Neural crest cell (in vitro differentiated cells): ENCODE measurements at regions not wholly inside any gene's neighbourhood (a gene's known extent, or its start where the extent isn't known, plus 50 kb on each side); places are given as distances from the start of the nearest gene placed in this dataset.

ENCODE experiments used
- DNase-seq: peaks from one replicate; pipeline ENCODE4 v3.0.0; 2021; ENCODE audit warnings: low read depth, mixed read lengths, low spot score
- H3K27ac Mint-ChIP-seq: one replicate; pipeline ENCODE4 v1.8.0; 2021; ENCODE audit warnings: mild to moderate bottlenecking, mixed read lengths; ENCODE audit not compliant: unreplicated experiment
- H3K27me3 Mint-ChIP-seq: 2 replicates; pipeline ENCODE4 v1.8.0; 2021; ENCODE audit warnings: low read depth, mild to moderate bottlenecking, mixed read lengths
- H3K36me3 Mint-ChIP-seq: 2 replicates; pipeline ENCODE4 v1.8.0; 2021; ENCODE audit warnings: low read depth, mild to moderate bottlenecking, mixed read lengths
- H3K4me1 Mint-ChIP-seq: 2 replicates; pipeline ENCODE4 v1.8.0; 2021; ENCODE audit warnings: mixed read lengths
- H3K4me3 Mint-ChIP-seq: one replicate; pipeline ENCODE4 v1.8.0; 2021; ENCODE audit warnings: mild to moderate bottlenecking, mixed read lengths
- H3K9me3 Mint-ChIP-seq: 2 replicates; pipeline ENCODE4 v1.8.0; 2021; ENCODE audit warnings: mixed read lengths
- TF ChIP-seq, protein P1 (sequence below): fragments of 200-600 bp; sonication (generic); conservative IDR thresholded peaks from 2 replicates; pipeline ENCODE4 v1.5.0; 2021; ENCODE audit warnings: antibody characterized with exemption, mild to moderate bottlenecking

DNA sequence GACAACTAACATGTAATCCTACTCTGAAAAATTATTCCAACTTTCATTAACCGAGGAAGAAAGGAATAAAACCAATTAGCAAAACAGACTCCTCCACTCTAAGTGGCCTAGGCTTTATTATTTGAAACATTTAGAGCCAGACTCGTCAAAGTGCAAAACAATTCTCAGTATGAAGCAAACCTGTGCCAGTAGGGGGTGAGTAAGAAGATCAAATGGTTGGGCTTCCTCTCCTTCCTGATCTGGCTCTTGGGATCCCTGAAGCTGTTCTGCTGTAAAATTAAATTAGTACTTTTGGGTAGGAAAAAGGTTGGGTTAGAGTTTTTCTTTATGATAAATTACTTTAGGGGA lies 177.6 kb upstream of the MAN1A1 start:
- Mint-ChIP-seq H3K9me3 (no peaks in the 10 kb centered on the region), H3K4me1 (peaks cover 3% of the 10 kb centered on the region), H3K27ac (no peak overlapping the region), H3K4me3 (no peak overlapping the region), H3K27me3 (no peaks in the 10 kb centered on the region), H3K36me3 (no peaks in the 10 kb centered on the region)
- TF ChIP-seq, protein P1, sequence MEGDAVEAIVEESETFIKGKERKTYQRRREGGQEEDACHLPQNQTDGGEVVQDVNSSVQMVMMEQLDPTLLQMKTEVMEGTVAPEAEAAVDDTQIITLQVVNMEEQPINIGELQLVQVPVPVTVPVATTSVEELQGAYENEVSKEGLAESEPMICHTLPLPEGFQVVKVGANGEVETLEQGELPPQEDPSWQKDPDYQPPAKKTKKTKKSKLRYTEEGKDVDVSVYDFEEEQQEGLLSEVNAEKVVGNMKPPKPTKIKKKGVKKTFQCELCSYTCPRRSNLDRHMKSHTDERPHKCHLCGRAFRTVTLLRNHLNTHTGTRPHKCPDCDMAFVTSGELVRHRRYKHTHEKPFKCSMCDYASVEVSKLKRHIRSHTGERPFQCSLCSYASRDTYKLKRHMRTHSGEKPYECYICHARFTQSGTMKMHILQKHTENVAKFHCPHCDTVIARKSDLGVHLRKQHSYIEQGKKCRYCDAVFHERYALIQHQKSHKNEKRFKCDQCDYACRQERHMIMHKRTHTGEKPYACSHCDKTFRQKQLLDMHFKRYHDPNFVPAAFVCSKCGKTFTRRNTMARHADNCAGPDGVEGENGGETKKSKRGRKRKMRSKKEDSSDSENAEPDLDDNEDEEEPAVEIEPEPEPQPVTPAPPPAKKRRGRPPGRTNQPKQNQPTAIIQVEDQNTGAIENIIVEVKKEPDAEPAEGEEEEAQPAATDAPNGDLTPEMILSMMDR, result no peak
- no peak for DNase-seq

DNA sequence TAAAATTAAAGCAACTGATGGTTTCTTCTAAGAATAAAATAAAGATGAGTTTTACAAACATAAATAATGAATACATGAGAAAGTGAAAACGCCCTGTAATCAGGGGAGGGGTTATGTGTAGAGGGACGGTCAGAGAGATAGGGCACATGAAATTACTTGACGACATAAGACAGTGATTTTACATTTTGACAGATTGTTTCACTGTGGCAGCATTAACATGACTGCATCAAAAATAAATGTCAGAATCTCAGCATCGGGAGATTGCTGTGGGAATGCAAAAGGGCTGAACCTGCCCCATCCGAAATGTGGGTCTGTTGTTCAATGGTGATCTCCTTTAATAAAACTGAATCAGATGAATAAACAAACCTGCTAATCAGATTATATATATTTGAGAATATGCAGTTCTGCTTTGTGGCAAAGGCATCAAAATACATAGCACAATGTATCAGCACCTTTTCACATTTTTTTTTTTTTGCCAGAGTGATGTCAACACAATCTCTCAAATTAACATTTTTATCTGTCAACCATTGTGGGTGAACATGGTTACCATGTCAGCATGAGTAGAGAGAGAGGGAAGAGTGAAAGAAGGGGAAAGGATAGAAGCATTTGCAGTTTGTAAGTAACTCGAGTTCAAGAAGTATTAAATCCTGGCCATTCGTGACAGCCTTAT lies 177.1 kb upstream of the MAN1A1 start:
- no peak for DNase-seq
- TF ChIP-seq, protein P1, result no peak
- Mint-ChIP-seq H3K9me3 (no peaks in the 10 kb centered on the region), H3K27me3 (no peaks in the 10 kb centered on the region), H3K36me3 (no peaks in the 10 kb centered on the region), H3K4me1 (peaks cover 3% of the 10 kb centered on the region), H3K27ac (no peak overlapping the region), H3K4me3 (no peak overlapping the region)

GRCh38 chr6:119524410-119524809 lies 174.8 kb upstream of the MAN1A1 start:
- no peak overlapping the region for H3K27ac Mint-ChIP-seq
- TF ChIP-seq, protein P1, result no peak
- H3K36me3 Mint-ChIP-seq, result no peaks in the 10 kb centered on the region
- no peaks in the 10 kb centered on the region for H3K27me3 Mint-ChIP-seq
- H3K4me3 Mint-ChIP-seq, result no peak overlapping the region
- H3K4me1 Mint-ChIP-seq, result peaks cover 3% of the 10 kb centered on the region
- no peak for DNase-seq
- no peaks in the 10 kb centered on the region for H3K9me3 Mint-ChIP-seq

DNA sequence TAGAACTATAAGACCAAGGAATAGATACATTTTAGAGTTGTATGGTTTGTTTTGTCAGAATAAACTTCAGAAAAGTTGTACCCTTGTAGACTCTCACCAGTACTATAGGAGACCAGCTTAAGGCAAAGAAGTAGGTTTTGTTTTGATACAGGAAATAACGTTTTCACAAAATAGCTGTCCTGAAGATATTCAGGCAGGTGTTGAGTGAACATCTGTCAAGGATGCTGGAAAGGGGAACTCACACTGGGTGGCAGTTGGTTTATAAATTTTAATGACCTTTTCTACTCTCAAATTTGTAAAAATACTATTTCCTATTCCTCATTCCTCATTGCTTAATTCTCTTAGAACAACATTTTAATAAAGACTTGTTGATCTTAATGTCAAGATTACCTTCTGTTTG lies 174.0 kb upstream of the MAN1A1 start:
- TF ChIP-seq, protein P1, result no peak
- Mint-ChIP-seq H3K36me3 (no peaks in the 10 kb centered on the region), H3K27me3 (no peaks in the 10 kb centered on the region), H3K27ac (no peak overlapping the region), H3K4me3 (no peak overlapping the region), H3K9me3 (no peaks in the 10 kb centered on the region), H3K4me1 (peaks cover 1% of the 10 kb centered on the region)
- no peak for DNase-seq

GRCh38 chr6:119521251-119521650 lies 171.7 kb upstream of the MAN1A1 start:
- H3K27ac Mint-ChIP-seq, result no peak overlapping the region
- H3K27me3 Mint-ChIP-seq, result no peaks in the 10 kb centered on the region
- TF ChIP-seq, protein P1, result no peak
- no peaks in the 10 kb centered on the region for H3K9me3 Mint-ChIP-seq
- no peak overlapping the region for H3K4me3 Mint-ChIP-seq
- DNase-seq, result no peak
- no peaks in the 10 kb centered on the region for H3K36me3 Mint-ChIP-seq
- H3K4me1 Mint-ChIP-seq, result no peaks in the 10 kb centered on the region
